OCI-LY3 (cell line): ENCODE measurements at regions not wholly inside any gene's neighbourhood (a gene's known extent, or its start where the extent isn't known, plus 50 kb on each side); places are given as distances from the start of the nearest gene placed in this dataset.
"Not testable (repeated sequence)": the region's sequence is repeated elsewhere in the genome, so short reads cannot be mapped to it uniquely, and the experiment has no call there.

ENCODE experiments used
- EZH2phosphoT487 ChIP-seq: fragments of 200-600 bp; shearing (Covaris generic); IDR thresholded peaks from 2 replicates; pipeline ENCODE4 v1.6.1; 2018; ENCODE audit warnings: antibody characterized with exemption, mixed run types, low read depth
- TF ChIP-seq, protein P1 (sequence below): fragments of 200-600, 300-600 bp; sonication (generic); IDR thresholded peaks from 2 replicates; pipeline ENCODE4 v1.5.1; 2014; ENCODE audit warnings: antibody characterized with exemption, low read length, low read depth

DNA sequence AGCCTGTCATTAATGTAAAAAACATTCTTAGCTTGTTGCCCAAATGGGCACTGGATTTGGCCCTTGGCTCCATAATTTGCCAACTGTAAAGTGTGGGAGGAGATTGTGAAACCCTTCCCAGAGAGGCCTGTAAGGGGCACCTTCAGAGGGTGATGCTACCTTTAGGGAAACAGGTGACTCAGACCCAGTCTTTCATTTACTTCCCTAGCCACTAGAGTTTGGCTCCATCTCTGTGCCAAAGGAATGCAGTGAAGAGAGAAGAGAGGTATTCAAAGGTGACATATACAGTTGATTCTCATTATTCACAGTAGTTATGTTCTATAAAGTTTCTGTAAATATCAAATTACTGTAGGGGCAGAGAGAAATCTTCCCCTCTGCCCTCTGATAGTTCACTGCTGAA lies 116.7 kb downstream of the SPATA31A6 start:
- TF ChIP-seq, protein P1, sequence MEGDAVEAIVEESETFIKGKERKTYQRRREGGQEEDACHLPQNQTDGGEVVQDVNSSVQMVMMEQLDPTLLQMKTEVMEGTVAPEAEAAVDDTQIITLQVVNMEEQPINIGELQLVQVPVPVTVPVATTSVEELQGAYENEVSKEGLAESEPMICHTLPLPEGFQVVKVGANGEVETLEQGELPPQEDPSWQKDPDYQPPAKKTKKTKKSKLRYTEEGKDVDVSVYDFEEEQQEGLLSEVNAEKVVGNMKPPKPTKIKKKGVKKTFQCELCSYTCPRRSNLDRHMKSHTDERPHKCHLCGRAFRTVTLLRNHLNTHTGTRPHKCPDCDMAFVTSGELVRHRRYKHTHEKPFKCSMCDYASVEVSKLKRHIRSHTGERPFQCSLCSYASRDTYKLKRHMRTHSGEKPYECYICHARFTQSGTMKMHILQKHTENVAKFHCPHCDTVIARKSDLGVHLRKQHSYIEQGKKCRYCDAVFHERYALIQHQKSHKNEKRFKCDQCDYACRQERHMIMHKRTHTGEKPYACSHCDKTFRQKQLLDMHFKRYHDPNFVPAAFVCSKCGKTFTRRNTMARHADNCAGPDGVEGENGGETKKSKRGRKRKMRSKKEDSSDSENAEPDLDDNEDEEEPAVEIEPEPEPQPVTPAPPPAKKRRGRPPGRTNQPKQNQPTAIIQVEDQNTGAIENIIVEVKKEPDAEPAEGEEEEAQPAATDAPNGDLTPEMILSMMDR: not testable (repeated sequence)
- not testable (repeated sequence) for TF ChIP-seq EZH2phosphoT487
